Hepatocyte (in vitro differentiated cells): ENCODE measurements at regions not wholly inside any gene's neighbourhood (a gene's known extent, or its start where the extent isn't known, plus 50 kb on each side); places are given as distances from the start of the nearest gene placed in this dataset.

ENCODE experiments used
- DNase-seq: peaks from one replicate; pipeline ENCODE4 v3.0.0-alpha.2; 2016; ENCODE audit warnings: low spot score
- H2AFZ ChIP-seq: fragments of 200-600 bp; sonication (generic); 2 replicates; pipeline ENCODE4 v1.6.0; 2016; ENCODE audit warnings: antibody characterized with exemption, mild to moderate bottlenecking
- H3K27ac ChIP-seq: fragments of 200-600 bp; sonication (generic); 2 replicates; pipeline ENCODE4 v1.5.1; 2016; ENCODE audit warnings: mild to moderate bottlenecking
- H3K27me3 ChIP-seq: fragments of 200-600 bp; sonication (generic); 2 replicates; pipeline ENCODE4 v1.6.1; 2016
- H3K36me3 ChIP-seq: fragments of 200-600 bp; sonication (generic); replicated peaks from 2 replicates; pipeline ENCODE4 v1.5.1; 2016; ENCODE audit warnings: low read depth; ENCODE audit not compliant: insufficient read depth
- H3K4me1 ChIP-seq: fragments of 200-600 bp; sonication (generic); 2 replicates; pipeline ENCODE4 v1.5.1; 2016; ENCODE audit warnings: mild to moderate bottlenecking, moderate library complexity; ENCODE audit not compliant: insufficient read depth
- H3K4me2 ChIP-seq: fragments of 200-600 bp; sonication (generic); 2 replicates; pipeline ENCODE4 v1.6.0; 2016
- H3K4me3 ChIP-seq: fragments of 200-600 bp; sonication (generic); 2 replicates; pipeline ENCODE4 v1.5.1; 2016; ENCODE audit warnings: mild to moderate bottlenecking
- H3K79me2 ChIP-seq: fragments of 200-600 bp; sonication (generic); 2 replicates; pipeline ENCODE4 v1.6.0; 2017; ENCODE audit warnings: mild to moderate bottlenecking
- H3K9me2 ChIP-seq: fragments of 200-600 bp; sonication (generic); replicated peaks from 2 replicates; pipeline ENCODE4 v1.6.0; 2017; ENCODE audit warnings: mild to moderate bottlenecking; ENCODE audit not compliant: insufficient read depth
- H3K9me3 ChIP-seq: fragments of 200-600 bp; sonication (generic); 2 replicates; pipeline ENCODE4 v1.5.1; 2016; ENCODE audit warnings: low read depth, mild to moderate bottlenecking
- H4K20me1 ChIP-seq: fragments of 200-600 bp; sonication (generic); 2 replicates; pipeline ENCODE4 v1.6.0; 2016; ENCODE audit warnings: mild to moderate bottlenecking; ENCODE audit not compliant: insufficient read depth, poor library complexity, severe bottlenecking
- EZH2 ChIP-seq: fragments of 200-600 bp; sonication (generic); IDR thresholded peaks from 2 replicates; pipeline ENCODE4 v1.6.1; 2016; ENCODE audit warnings: antibody characterized with exemption, mild to moderate bottlenecking, borderline replicate concordance
- EZH2phosphoT487 ChIP-seq: fragments of 200-600 bp; sonication (generic); IDR thresholded peaks from one replicate; pipeline ENCODE4 v1.6.1; 2018; ENCODE audit warnings: antibody characterized with exemption, mild to moderate bottlenecking, low read depth, moderate library complexity; ENCODE audit not compliant: unreplicated experiment, severe bottlenecking
- WGBS: methylation state at CpG from one replicate; pipeline ENCODE4 v1.1.6; 2016; ENCODE audit warnings: low lambda C conversion rate; ENCODE audit errors: missing lambda C conversion rate; 5-methylcytosine and 5-hydroxymethylcytosine counted together
- TF ChIP-seq, protein P1 (sequence below): fragments of 200-600 bp; sonication (generic); IDR thresholded peaks from 2 replicates; pipeline ENCODE4 v1.5.1; 2016; ENCODE audit warnings: antibody characterized with exemption, mild to moderate bottlenecking; ENCODE audit not compliant: poor library complexity

GRCh38 chr5:176174345-176175025 is 63.7 kb upstream of the SIMC1 start:
- Histone ChIP-seq H2AFZ (no peak overlapping the region), H3K4me1 (no peaks in the 10 kb centered on the region), H3K79me2 (no peaks in the 10 kb centered on the region), H3K9me2 (no peaks in the 10 kb centered on the region), H3K4me2 (no peak overlapping the region), H3K27me3 (peaks cover 6% of the 10 kb centered on the region), H4K20me1 (no peaks in the 10 kb centered on the region), H3K27ac (no peak overlapping the region), H3K9me3 (no peaks in the 10 kb centered on the region), H3K36me3 (no peaks in the 10 kb centered on the region), H3K4me3 (no peak overlapping the region)
- DNase-seq: no peak
- 88% methylated on average over 8 of the region's 8 CpGs for WGBS
- TF ChIP-seq, protein P1, sequence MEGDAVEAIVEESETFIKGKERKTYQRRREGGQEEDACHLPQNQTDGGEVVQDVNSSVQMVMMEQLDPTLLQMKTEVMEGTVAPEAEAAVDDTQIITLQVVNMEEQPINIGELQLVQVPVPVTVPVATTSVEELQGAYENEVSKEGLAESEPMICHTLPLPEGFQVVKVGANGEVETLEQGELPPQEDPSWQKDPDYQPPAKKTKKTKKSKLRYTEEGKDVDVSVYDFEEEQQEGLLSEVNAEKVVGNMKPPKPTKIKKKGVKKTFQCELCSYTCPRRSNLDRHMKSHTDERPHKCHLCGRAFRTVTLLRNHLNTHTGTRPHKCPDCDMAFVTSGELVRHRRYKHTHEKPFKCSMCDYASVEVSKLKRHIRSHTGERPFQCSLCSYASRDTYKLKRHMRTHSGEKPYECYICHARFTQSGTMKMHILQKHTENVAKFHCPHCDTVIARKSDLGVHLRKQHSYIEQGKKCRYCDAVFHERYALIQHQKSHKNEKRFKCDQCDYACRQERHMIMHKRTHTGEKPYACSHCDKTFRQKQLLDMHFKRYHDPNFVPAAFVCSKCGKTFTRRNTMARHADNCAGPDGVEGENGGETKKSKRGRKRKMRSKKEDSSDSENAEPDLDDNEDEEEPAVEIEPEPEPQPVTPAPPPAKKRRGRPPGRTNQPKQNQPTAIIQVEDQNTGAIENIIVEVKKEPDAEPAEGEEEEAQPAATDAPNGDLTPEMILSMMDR: no peak
- TF ChIP-seq EZH2phosphoT487 (no peak), EZH2 (no peak)

DNA sequence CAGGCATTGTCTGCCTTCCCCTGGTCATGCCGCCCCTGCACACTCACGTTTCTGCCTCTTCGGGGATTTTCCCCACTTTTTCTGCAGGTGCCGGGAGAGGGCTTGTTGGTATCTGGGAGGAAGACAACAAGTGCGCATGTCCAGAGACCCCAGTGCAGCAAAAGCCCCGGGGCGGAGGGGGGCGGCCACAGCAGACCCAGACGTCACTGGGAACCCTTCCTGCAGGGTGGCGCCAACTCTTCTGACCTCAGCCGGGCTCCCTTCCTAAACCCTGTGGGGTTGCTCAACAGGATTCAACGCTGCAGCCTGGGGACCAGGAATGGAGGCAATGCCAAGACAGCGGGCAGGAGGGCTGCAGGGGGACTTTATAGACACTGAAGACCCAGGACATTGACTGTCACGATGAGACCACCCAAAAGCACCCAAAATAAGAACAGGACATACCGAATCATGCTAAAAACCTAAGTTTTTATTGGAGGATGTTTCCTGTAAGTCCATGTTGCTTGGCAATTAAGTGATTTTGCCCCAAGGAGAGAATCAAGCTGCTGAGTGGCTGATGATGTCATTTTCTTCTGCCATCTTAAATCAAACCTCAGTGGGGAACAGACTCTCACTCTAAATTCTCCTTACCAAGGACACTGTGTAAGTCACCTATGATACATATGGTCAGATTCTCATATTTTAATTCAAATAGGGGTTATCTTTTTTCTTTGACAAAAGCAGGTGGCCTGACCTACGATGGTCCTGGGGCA is 62.9 kb upstream of the SIMC1 start:
- H3K4me1 ChIP-seq: no peaks in the 10 kb centered on the region
- no peak overlapping the region for H3K4me2 ChIP-seq
- no peaks in the 10 kb centered on the region for H3K9me2 ChIP-seq
- no peaks in the 10 kb centered on the region for H3K79me2 ChIP-seq
- H3K9me3 ChIP-seq: no peaks in the 10 kb centered on the region
- 85% methylated on average over 16 of the region's 16 CpGs for WGBS
- DNase-seq: no peak
- TF ChIP-seq EZH2 (no peak), EZH2phosphoT487 (no peak)
- TF ChIP-seq, protein P1: no peak
- no peak overlapping the region for H3K4me3 ChIP-seq
- H3K27me3 ChIP-seq: peaks cover 6% of the 10 kb centered on the region
- no peaks in the 10 kb centered on the region for H3K36me3 ChIP-seq
- H3K27ac ChIP-seq: no peak overlapping the region
- no peak overlapping the region for H2AFZ ChIP-seq
- no peaks in the 10 kb centered on the region for H4K20me1 ChIP-seq

DNA sequence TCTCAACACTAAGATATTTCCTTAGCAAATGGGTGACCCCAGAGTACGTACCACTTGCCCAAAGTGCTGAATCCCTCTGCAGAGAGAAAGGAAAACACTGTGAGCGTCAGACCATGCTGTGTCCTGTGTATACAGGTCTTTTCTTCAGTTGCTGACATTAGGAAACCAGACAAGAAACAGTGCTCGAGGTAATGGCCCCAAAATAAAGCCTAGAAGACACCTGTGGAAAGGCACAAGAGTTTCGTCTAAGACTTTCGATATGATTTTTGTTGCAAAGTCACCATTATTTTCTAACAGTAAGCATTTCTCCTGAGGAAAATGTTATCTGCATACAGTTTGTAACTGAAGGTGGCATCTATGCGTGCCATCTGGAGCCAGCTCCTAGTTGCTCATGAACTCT is 62.0 kb upstream of the SIMC1 start:
- DNase-seq: no peak
- H3K27ac ChIP-seq: no peak overlapping the region
- H3K9me2 ChIP-seq: no peaks in the 10 kb centered on the region
- no peak overlapping the region for H2AFZ ChIP-seq
- H3K4me2 ChIP-seq: no peak overlapping the region
- no peaks in the 10 kb centered on the region for H3K4me1 ChIP-seq
- peaks cover 6% of the 10 kb centered on the region for H3K27me3 ChIP-seq
- TF ChIP-seq EZH2 (no peak), EZH2phosphoT487 (no peak)
- TF ChIP-seq, protein P1: no peak
- 85% methylated on average over 6 of the region's 6 CpGs for WGBS
- H3K36me3 ChIP-seq: no peaks in the 10 kb centered on the region
- H3K9me3 ChIP-seq: no peaks in the 10 kb centered on the region
- H3K4me3 ChIP-seq: no peak overlapping the region
- H3K79me2 ChIP-seq: no peaks in the 10 kb centered on the region
- no peaks in the 10 kb centered on the region for H4K20me1 ChIP-seq
